ENCODE measurements at regions not wholly inside any gene's neighbourhood (a gene's known extent, or its start where the extent isn't known, plus 50 kb on each side); places are given as distances from the start of the nearest gene placed in this dataset.

GRCh38 chr14:82445810-82446570 lies 912.3 kb upstream of the SEL1L start:
- DNase-seq (ENCODE audit: low read depth in 2 of 2), result no peak

- no peak for DNase-seq (ENCODE audit: low read depth in 2 of 2)
Measured at GRCh38 chr14:82447586-82447985, 913.9 kb upstream of the SEL1L start.

GRCh38 chr14:82449926-82450468 lies 916.3 kb upstream of the SEL1L start:
- no peak for DNase-seq (ENCODE audit: low read depth in 2 of 2)

GRCh38 chr14:82451675-82452074 lies 918.0 kb upstream of the SEL1L start:
- DNase-seq (ENCODE audit: low read depth in 2 of 2), result no peak

- no peak for DNase-seq (ENCODE audit: low read depth in 2 of 2)
Measured at GRCh38 chr14:82482345-82482744, 948.7 kb upstream of the SEL1L start.

GRCh38 chr14:82488473-82488872 lies 954.8 kb upstream of the SEL1L start:
- DNase-seq (ENCODE audit: low read depth in 2 of 2), result no peak

- DNase-seq (ENCODE audit: low read depth in 2 of 2), result no peak
Measured at GRCh38 chr14:82490397-82490796, 956.7 kb upstream of the SEL1L start.

- no peak for DNase-seq (ENCODE audit: low read depth in 2 of 2)
Measured at GRCh38 chr14:82492157-82492556, 958.5 kb upstream of the SEL1L start.

GRCh38 chr14:82500222-82500621 lies 966.6 kb upstream of the SEL1L start:
- DNase-seq (ENCODE audit: low read depth in 2 of 2), result no peak

- DNase-seq (ENCODE audit: low read depth in 2 of 2), result no peak
Measured at GRCh38 chr14:82501554-82501953, 967.9 kb upstream of the SEL1L start.

- no peak for DNase-seq (ENCODE audit: low read depth in 2 of 2)
Measured at GRCh38 chr14:82502043-82502442, 968.4 kb upstream of the SEL1L start.

GRCh38 chr14:82504894-82505293 lies 971.2 kb upstream of the SEL1L start:
- no peak for DNase-seq (ENCODE audit: low read depth in 2 of 2)

- DNase-seq (ENCODE audit: low read depth in 2 of 2), result no peak
Measured at GRCh38 chr14:82510007-82510406, 976.4 kb upstream of the SEL1L start.

GRCh38 chr14:82511399-82511798 lies 977.7 kb upstream of the SEL1L start:
- no peak for DNase-seq (ENCODE audit: low read depth in 2 of 2)

- no peak for DNase-seq (ENCODE audit: low read depth in 2 of 2)
Measured at GRCh38 chr14:82520765-82521164, 987.1 kb upstream of the SEL1L start.

GRCh38 chr14:82521191-82521590 lies 987.5 kb upstream of the SEL1L start:
- DNase-seq (ENCODE audit: low read depth in 2 of 2), result no peak

GRCh38 chr14:82528016-82528415 lies 994.4 kb upstream of the SEL1L start:
- DNase-seq (ENCODE audit: low read depth in 2 of 2), result no peak

- DNase-seq (ENCODE audit: low read depth in 2 of 2), result no peak
Measured at GRCh38 chr14:82533351-82533750, 999.7 kb upstream of the SEL1L start.

- no peak for DNase-seq (ENCODE audit: low read depth in 2 of 2)
Measured at GRCh38 chr14:82536566-82536965, 1002.9 kb upstream of the SEL1L start.

GRCh38 chr14:82537831-82538230 lies 1004.2 kb upstream of the SEL1L start:
- no peak for DNase-seq (ENCODE audit: low read depth in 2 of 2)

GRCh38 chr14:82546401-82546800 lies 1012.7 kb upstream of the SEL1L start:
- no peak for DNase-seq (ENCODE audit: low read depth in 2 of 2)

GRCh38 chr14:82549306-82549990 lies 1015.8 kb upstream of the SEL1L start:
- no peak for DNase-seq (ENCODE audit: low read depth in 2 of 2)

GRCh38 chr14:82562881-82563280 lies 1029.2 kb upstream of the SEL1L start:
- DNase-seq (ENCODE audit: low read depth in 2 of 2), result no peak

Measured in stimulated activated CD4-positive, alpha-beta T cell treated with anti-CD3 and anti-CD28 coated beads, Interleukin-12 subunit alpha, Interleukin-12 subunit beta, amount 100 ng/mL, for 24 hours (primary cell).